ENCODE measurements at regions not wholly inside any gene's neighbourhood (a gene's known extent, or its start where the extent isn't known, plus 50 kb on each side); places are given as distances from the start of the nearest gene placed in this dataset.
A peak's percentile ranks its signal among the peaks of the same experiment; 100 is the strongest.

DNA sequence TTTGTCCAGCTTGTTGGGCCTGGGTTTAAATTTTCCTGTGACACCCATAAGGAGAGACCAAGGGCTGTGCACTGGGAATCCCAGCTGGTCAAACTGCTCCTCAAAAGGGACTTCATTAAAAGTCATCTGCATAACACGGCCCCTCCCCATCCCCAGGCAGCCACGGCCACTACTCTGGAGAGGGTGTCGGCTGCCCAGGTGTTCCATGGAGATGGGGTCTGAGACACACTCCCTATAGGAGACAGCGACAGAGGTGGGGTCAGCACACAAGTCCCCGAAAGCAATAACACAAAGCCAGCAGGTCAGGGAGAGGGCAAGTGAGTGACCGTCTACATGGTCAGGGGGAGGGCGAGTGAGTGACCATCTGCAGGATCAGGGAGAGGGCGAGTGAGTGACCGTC, 75.6 kb upstream of the BCL11B start:
- no peaks in the 10 kb centered on the region for H3K27me3 Mint-ChIP-seq
- POLR2A ChIA-PET = no interaction called here
- no peaks in the 10 kb centered on the region for H3K4me1 Mint-ChIP-seq
- no peak overlapping the region for H3K27ac Mint-ChIP-seq
- H3K36me3 Mint-ChIP-seq (ENCODE audit: low read depth) = no peaks in the 10 kb centered on the region
- DNase-seq (no peak), ATAC-seq (no peak)
- CTCF ChIA-PET = interaction anchor here (0.7 to 0.9 kb wide), 2 partner anchors 69 to 1269 kb away, joined by 3 read pairs; no protein-coding TSS in a partner anchor
- no peak overlapping the region for H3K4me3 Mint-ChIP-seq
- H3K9me3 Mint-ChIP-seq (ENCODE audit: low read depth) = no peaks in the 10 kb centered on the region
- intact Hi-C loops (cut with DNase I, micrococcal nuclease) = no loop called here

- ChIA-PET POLR2A (no interaction called here), CTCF (interaction anchor here (0.6 to 0.7 kb wide), 2 partner anchors 11 to 384 kb away, joined by 4 read pairs; no protein-coding TSS in a partner anchor)
- Mint-ChIP-seq H3K36me3 (ENCODE audit: low read depth) (no peaks in the 10 kb centered on the region), H3K9me3 (ENCODE audit: low read depth) (no peaks in the 10 kb centered on the region), H3K4me1 (no peaks in the 10 kb centered on the region), H3K27ac (no peak overlapping the region), H3K4me3 (no peak overlapping the region), H3K27me3 (no peaks in the 10 kb centered on the region)
- ATAC-seq = no peak
- intact Hi-C loops (cut with DNase I, micrococcal nuclease) = no loop called here
- no peak for DNase-seq
Measured at GRCh38 chr14:99346470-99347080, 74.6 kb upstream of the BCL11B start.

GRCh38 chr14:99345472-99345871, 73.5 kb upstream of the BCL11B start:
- Mint-ChIP-seq H3K9me3 (ENCODE audit: low read depth) (no peaks in the 10 kb centered on the region), H3K4me3 (no peak overlapping the region), H3K27me3 (peaks cover under 1% of the 10 kb centered on the region), H3K4me1 (no peaks in the 10 kb centered on the region), H3K27ac (no peak overlapping the region), H3K36me3 (ENCODE audit: low read depth) (no peaks in the 10 kb centered on the region)
- POLR2A ChIA-PET = no interaction called here
- ATAC-seq = no peak
- intact Hi-C loops (cut with DNase I, micrococcal nuclease) = no loop called here
- CTCF ChIA-PET = interaction anchor here (0.7 kb wide), 1 partner anchor 385 kb away, joined by 4 read pairs; no protein-coding TSS in a partner anchor
- no peak for DNase-seq

- H3K9me3 Mint-ChIP-seq (ENCODE audit: low read depth) = no peaks in the 10 kb centered on the region
- peaks cover 6% of the 10 kb centered on the region for H3K27me3 Mint-ChIP-seq
- no peak overlapping the region for H3K4me3 Mint-ChIP-seq
- H3K36me3 Mint-ChIP-seq (ENCODE audit: low read depth) = no peaks in the 10 kb centered on the region
- CTCF ChIA-PET = interaction anchor here (0.7 kb wide), 1 partner anchor 1705 kb away, joined by 3 read pairs; no protein-coding TSS in a partner anchor
- H3K27ac Mint-ChIP-seq = no peak overlapping the region
- ATAC-seq (no peak), DNase-seq (no peak)
- no peaks in the 10 kb centered on the region for H3K4me1 Mint-ChIP-seq
- intact Hi-C loops (cut with DNase I, micrococcal nuclease) = no loop called here
- POLR2A ChIA-PET = no interaction called here
Measured at GRCh38 chr14:99344051-99344758, 72.2 kb upstream of the BCL11B start.

GRCh38 chr14:99342906-99343305, 70.9 kb upstream of the BCL11B start:
- no peak overlapping the region for H3K27ac Mint-ChIP-seq

DNA sequence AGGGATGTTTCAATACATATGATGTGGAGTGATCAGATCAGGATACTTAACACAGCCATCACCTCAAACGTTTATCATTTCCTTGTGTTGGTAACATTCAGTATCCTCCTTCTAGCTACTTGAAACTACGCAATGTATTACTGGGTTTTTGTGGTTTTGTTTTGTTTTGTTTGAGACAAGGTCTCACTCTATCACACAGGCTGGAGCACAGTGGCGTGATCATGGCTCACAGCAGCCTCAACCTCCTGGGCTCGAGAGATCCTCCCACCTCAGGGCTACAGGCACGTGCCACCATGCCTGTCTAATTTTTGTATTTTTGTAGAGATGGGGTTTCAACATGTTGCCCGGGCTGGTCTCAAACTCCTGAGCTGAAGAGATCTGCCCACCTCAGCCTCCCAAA, 70.2 kb upstream of the BCL11B start:
- Mint-ChIP-seq H3K4me3 (no peak overlapping the region), H3K4me1 (no peaks in the 10 kb centered on the region), H3K27me3 (peaks cover 16% of the 10 kb centered on the region), H3K36me3 (ENCODE audit: low read depth) (no peaks in the 10 kb centered on the region), H3K9me3 (ENCODE audit: low read depth) (no peaks in the 10 kb centered on the region), H3K27ac (no peak overlapping the region)
- DNase-seq = no peak
- intact Hi-C loops (cut with DNase I, micrococcal nuclease) = no loop called here
- CTCF ChIA-PET = interaction anchor here (0.6 to 1.4 kb wide), 3 partner anchors 22 to 1133 kb away, joined by 3 to 4 read pairs (median 3); no protein-coding TSS in a partner anchor
- POLR2A ChIA-PET = no interaction called here
- ATAC-seq = peak; percentile 30

More at GRCh38 chr14:99342906-99343305, 70.9 kb upstream of the BCL11B start:
- no peak for DNase-seq
- Mint-ChIP-seq H3K4me3 (no peak overlapping the region), H3K27me3 (peaks cover 16% of the 10 kb centered on the region), H3K36me3 (ENCODE audit: low read depth) (no peaks in the 10 kb centered on the region), H3K4me1 (no peaks in the 10 kb centered on the region), H3K9me3 (ENCODE audit: low read depth) (no peaks in the 10 kb centered on the region)
- no peak for ATAC-seq
- CTCF ChIA-PET = interaction anchor here (1.4 kb wide), 1 partner anchor 23 kb away, joined by 4 read pairs; no protein-coding TSS in a partner anchor
- POLR2A ChIA-PET = no interaction called here
- intact Hi-C loops (cut with DNase I, micrococcal nuclease) = no loop called here

- ATAC-seq (no peak), DNase-seq (no peak)
- Mint-ChIP-seq H3K36me3 (ENCODE audit: low read depth) (no peaks in the 10 kb centered on the region), H3K4me1 (no peaks in the 10 kb centered on the region), H3K4me3 (no peak overlapping the region), H3K9me3 (ENCODE audit: low read depth) (no peaks in the 10 kb centered on the region), H3K27me3 (peaks cover 16% of the 10 kb centered on the region), H3K27ac (no peak overlapping the region)
- CTCF ChIA-PET = interaction anchor here (0.6 to 1.5 kb wide), 3 partner anchors 12 to 21 kb away, joined by 3 to 7 read pairs (median 6); no protein-coding TSS in a partner anchor
- intact Hi-C loops (cut with DNase I, micrococcal nuclease) = no loop called here
- POLR2A ChIA-PET = no interaction called here
Measured at GRCh38 chr14:99339551-99339950, 67.6 kb upstream of the BCL11B start.

GRCh38 chr14:99338313-99338712, 66.3 kb upstream of the BCL11B start:
- no peak for DNase-seq
- ChIA-PET POLR2A (no interaction called here), CTCF (interaction anchor here (0.8 kb wide), 1 partner anchor 19 kb away, joined by 3 read pairs; no protein-coding TSS in a partner anchor)
- Mint-ChIP-seq H3K27ac (no peak overlapping the region), H3K27me3 (peaks cover 16% of the 10 kb centered on the region), H3K4me3 (no peak overlapping the region), H3K36me3 (ENCODE audit: low read depth) (no peaks in the 10 kb centered on the region), H3K9me3 (ENCODE audit: low read depth) (no peaks in the 10 kb centered on the region), H3K4me1 (no peaks in the 10 kb centered on the region)
- no peak for ATAC-seq
- intact Hi-C loops (cut with DNase I, micrococcal nuclease) = no loop called here

- no peak for ATAC-seq
Measured at GRCh38 chr14:99333841-99334635, 62.0 kb upstream of the BCL11B start.

DNA sequence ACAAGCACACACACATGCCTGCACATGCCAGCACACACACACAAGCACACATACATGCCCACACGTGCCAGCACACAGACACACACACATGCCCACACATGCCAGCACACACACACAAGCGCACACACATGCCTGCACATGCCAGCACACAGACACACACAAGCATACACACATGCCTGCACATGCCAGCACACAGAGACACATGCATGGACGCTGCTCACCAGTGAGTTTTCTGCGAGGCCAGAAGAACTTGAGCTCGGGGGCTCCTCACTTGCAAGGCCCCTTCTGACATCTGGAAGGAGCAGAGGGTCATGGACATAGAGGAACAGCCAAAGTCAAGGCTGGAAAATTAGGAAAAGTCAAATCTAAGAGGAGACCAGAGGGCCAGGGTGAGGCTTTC, 61.2 kb upstream of the BCL11B start:
- H3K9me3 Mint-ChIP-seq (ENCODE audit: low read depth) = no peaks in the 10 kb centered on the region
- intact Hi-C loops (cut with DNase I, micrococcal nuclease) = no loop called here
- ChIA-PET CTCF (interaction anchor here (0.5 to 1.9 kb wide), 3 partner anchors 8 to 484 kb away, joined by 3 to 6 read pairs (median 3); no protein-coding TSS in a partner anchor), POLR2A (no interaction called here)
- no peaks in the 10 kb centered on the region for H3K4me1 Mint-ChIP-seq
- H3K27ac Mint-ChIP-seq = no peak overlapping the region
- no peaks in the 10 kb centered on the region for H3K36me3 Mint-ChIP-seq (ENCODE audit: low read depth)
- ATAC-seq (no peak), DNase-seq (no peak)
- peaks cover 5% of the 10 kb centered on the region for H3K27me3 Mint-ChIP-seq
- no peak overlapping the region for H3K4me3 Mint-ChIP-seq

More at GRCh38 chr14:99333841-99334635, 62.0 kb upstream of the BCL11B start:
- peaks cover 12% of the 10 kb centered on the region for H3K27me3 Mint-ChIP-seq
- ChIA-PET CTCF (interaction anchor here (0.5 to 1.9 kb wide), 3 partner anchors 9 to 485 kb away, joined by 3 to 6 read pairs (median 3); no protein-coding TSS in a partner anchor), POLR2A (no interaction called here)
- H3K36me3 Mint-ChIP-seq (ENCODE audit: low read depth) = no peaks in the 10 kb centered on the region
- no peak overlapping the region for H3K27ac Mint-ChIP-seq
- intact Hi-C loops (cut with DNase I, micrococcal nuclease) = no loop called here
- H3K4me3 Mint-ChIP-seq = no peak overlapping the region
- no peaks in the 10 kb centered on the region for H3K4me1 Mint-ChIP-seq
- DNase-seq = no peak
- H3K9me3 Mint-ChIP-seq (ENCODE audit: low read depth) = no peaks in the 10 kb centered on the region

GRCh38 chr14:99331811-99332210, 59.8 kb upstream of the BCL11B start:
- no peaks in the 10 kb centered on the region for H3K36me3 Mint-ChIP-seq (ENCODE audit: low read depth)
- intact Hi-C loops (cut with DNase I, micrococcal nuclease) = no loop called here
- no peak overlapping the region for H3K27ac Mint-ChIP-seq
- ChIA-PET CTCF (interaction anchor here (0.7 kb wide), 1 partner anchor 224 kb away, joined by 3 read pairs; no protein-coding TSS in a partner anchor), POLR2A (no interaction called here)
- H3K4me1 Mint-ChIP-seq = no peaks in the 10 kb centered on the region
- no peaks in the 10 kb centered on the region for H3K9me3 Mint-ChIP-seq (ENCODE audit: low read depth)
- no peak overlapping the region for H3K4me3 Mint-ChIP-seq
- H3K27me3 Mint-ChIP-seq = peaks cover 4% of the 10 kb centered on the region
- ATAC-seq = no peak
- DNase-seq = no peak
